HEK293T (cell line): ENCODE measurements at regions not wholly inside any gene's neighbourhood (a gene's known extent, or its start where the extent isn't known, plus 50 kb on each side); places are given as distances from the start of the nearest gene placed in this dataset.

ENCODE experiments used
- ARNT ChIP-seq: fragments of 450-650 bp; IDR thresholded peaks from 2 replicates; pipeline ENCODE4 v1.6.1; 2017; ENCODE audit warnings: mild to moderate bottlenecking
- BHLHE40 ChIP-seq: fragments of 450-650 bp; IDR thresholded peaks from 2 replicates; pipeline ENCODE4 v1.6.1; 2016; ENCODE audit warnings: mild to moderate bottlenecking, moderate library complexity, borderline replicate concordance
- FOXA1 ChIP-seq: fragments of 450-650 bp; IDR thresholded peaks from 2 replicates; pipeline ENCODE4 v1.6.1; 2016; ENCODE audit warnings: mild to moderate bottlenecking
- FOXK2 ChIP-seq: fragments of 450-650 bp; IDR thresholded peaks from 2 replicates; pipeline ENCODE4 v1.6.1; 2016; ENCODE audit warnings: mild to moderate bottlenecking
- FOXM1 ChIP-seq: fragments of 450-650 bp; IDR thresholded peaks from 2 replicates; pipeline ENCODE4 v1.6.1; 2017; ENCODE audit warnings: mild to moderate bottlenecking, borderline replicate concordance
- HDGF ChIP-seq: fragments of 450-650 bp; IDR thresholded peaks from 2 replicates; pipeline ENCODE4 v1.6.1; 2017; ENCODE audit warnings: antibody characterized with exemption, borderline replicate concordance
- LEF1 ChIP-seq: fragments of 450-650 bp; IDR thresholded peaks from 2 replicates; pipeline ENCODE4 v1.6.1; 2017; ENCODE audit warnings: mild to moderate bottlenecking, borderline replicate concordance
- SP1 ChIP-seq: fragments of 450-650 bp; IDR thresholded peaks from 2 replicates; pipeline ENCODE4 v1.6.1; 2017
- SUZ12 ChIP-seq: fragments of 450-650 bp; IDR thresholded peaks from 2 replicates; pipeline ENCODE4 v1.6.1; 2016; ENCODE audit warnings: mild to moderate bottlenecking
- TARDBP ChIP-seq: fragments of 450-650 bp; IDR thresholded peaks from 2 replicates; pipeline ENCODE4 v1.6.1; 2016

DNA sequence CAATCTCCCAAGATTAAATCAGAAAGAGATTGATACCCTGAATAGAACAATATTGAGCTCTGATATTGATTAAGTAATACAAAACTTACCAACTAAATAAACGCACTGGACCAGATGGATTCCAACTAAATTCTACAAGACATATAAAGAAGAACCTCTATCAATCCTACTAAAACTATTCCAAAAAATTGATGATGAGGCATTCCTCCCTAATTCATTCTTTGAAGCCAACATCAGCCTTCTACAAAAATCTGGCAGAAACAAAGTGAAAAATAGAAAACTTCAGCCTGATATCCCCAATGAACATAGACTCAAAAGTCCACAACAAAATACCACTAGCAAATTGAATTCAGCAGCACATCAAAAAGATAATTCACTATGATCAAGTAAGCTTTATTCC lies 695.5 kb downstream of the NYAP2 start:
- no peak for TF ChIP-seq LEF1
- TF ChIP-seq ARNT = no peak
- no peak for TF ChIP-seq SUZ12
- TF ChIP-seq SP1 = no peak
- no peak for TF ChIP-seq FOXM1
- TF ChIP-seq FOXA1 = no peak
- TF ChIP-seq BHLHE40 = no peak
- TF ChIP-seq HDGF = no peak
- TF ChIP-seq TARDBP = no peak
- no peak for TF ChIP-seq FOXK2
